ENCODE measurements at regions not wholly inside any gene's neighbourhood (a gene's known extent, or its start where the extent isn't known, plus 50 kb on each side); places are given as distances from the start of the nearest gene placed in this dataset.

- TF ChIP-seq CTCF (IDR thresholded peaks at IDR 0.05) = no peak
- TF ChIP-seq POLR2A (IDR thresholded peaks at IDR 0.05) = no peak
Observed at GRCh38 chr2:198387677-198388076, 583.3 kb downstream of the PLCL1 start.
